ENCODE measurements at regions not wholly inside any gene's neighbourhood (a gene's known extent, or its start where the extent isn't known, plus 50 kb on each side); places are given as distances from the start of the nearest gene placed in this dataset.

- Histone ChIP-seq H3K27ac (ENCODE audit: low read length, poor library complexity, severe bottlenecking) (no peak overlapping the region), H3K14ac (ENCODE audit: low read length in 2 of 2) (no peak overlapping the region), H2BK5ac (ENCODE audit: low read depth, low read length, poor library complexity, severe bottlenecking) (no peak overlapping the region), H3K4ac (ENCODE audit: low read depth in 1 of 2, low read length in 2 of 2) (no peak overlapping the region), H2AK5ac (ENCODE audit: low read length, severe bottlenecking) (no peak overlapping the region), H2BK120ac (ENCODE audit: low read depth, low read length) (no peak overlapping the region), H2AFZ (ENCODE audit: low read depth, low read length) (no peak overlapping the region), H2BK15ac (ENCODE audit: low read depth, poor library complexity, severe bottlenecking) (no peak overlapping the region), H3K36me3 (ENCODE audit: control insufficient read depth in 1 of 2, insufficient read depth in 2 of 2, low read depth in 1 of 2, low read length in 2 of 2) (no peaks in the 10 kb centered on the region), H4K8ac (ENCODE audit: low read length) (no peak overlapping the region), H3K18ac (ENCODE audit: low read depth in 1 of 2, low read length in 2 of 2) (no peak overlapping the region), H3K4me3 (ENCODE audit: insufficient read depth in 1 of 2, low read depth in 1 of 2, low read length in 2 of 2) (no peak overlapping the region), H3K4me1 (ENCODE audit: control insufficient read depth, insufficient read depth, low read depth, low read length) (no peaks in the 10 kb centered on the region), H3K9ac (ENCODE audit: low read length) (no peak overlapping the region), H3K23ac (ENCODE audit: low read length in 2 of 2) (no peak overlapping the region), H3K79me1 (replicated peaks; ENCODE audit: low read length, poor library complexity, severe bottlenecking) (no peaks in the 10 kb centered on the region), H3K27me3 (ENCODE audit: control insufficient read depth in 1 of 2, insufficient read depth in 1 of 2, low read length in 2 of 2) (no peaks in the 10 kb centered on the region), H3K9me3 (ENCODE audit: control insufficient read depth, low read length) (no peaks in the 10 kb centered on the region), H3K4me2 (ENCODE audit: low read length, poor library complexity, severe bottlenecking) (no peak overlapping the region), H2BK12ac (ENCODE audit: low read length in 2 of 2) (no peak overlapping the region), H4K91ac (ENCODE audit: low read length) (no peak overlapping the region)
- WGBS: 82% methylated on average over 3 of the region's 3 CpGs
- DNase-seq: no peak
Observed at GRCh38 chr7:94274828-94275227, 119.9 kb upstream of the COL1A2 start.

GRCh38 chr7:94276027-94276426, 118.7 kb upstream of the COL1A2 start:
- Histone ChIP-seq H2BK120ac (ENCODE audit: low read depth, low read length) (no peak overlapping the region), H3K14ac (ENCODE audit: low read length in 2 of 2) (no peak overlapping the region), H3K4me3 (ENCODE audit: insufficient read depth in 1 of 2, low read depth in 1 of 2, low read length in 2 of 2) (no peak overlapping the region), H4K91ac (ENCODE audit: low read length) (no peak overlapping the region), H2AFZ (ENCODE audit: low read depth, low read length) (no peak overlapping the region), H3K4me2 (ENCODE audit: low read length, poor library complexity, severe bottlenecking) (no peak overlapping the region), H3K27ac (ENCODE audit: low read length, poor library complexity, severe bottlenecking) (no peak overlapping the region), H3K36me3 (ENCODE audit: control insufficient read depth in 1 of 2, insufficient read depth in 2 of 2, low read depth in 1 of 2, low read length in 2 of 2) (no peaks in the 10 kb centered on the region), H3K79me1 (replicated peaks; ENCODE audit: low read length, poor library complexity, severe bottlenecking) (no peaks in the 10 kb centered on the region), H3K27me3 (ENCODE audit: control insufficient read depth in 1 of 2, insufficient read depth in 1 of 2, low read length in 2 of 2) (no peaks in the 10 kb centered on the region), H3K4ac (ENCODE audit: low read depth in 1 of 2, low read length in 2 of 2) (no peak overlapping the region), H2BK5ac (ENCODE audit: low read depth, low read length, poor library complexity, severe bottlenecking) (no peak overlapping the region), H4K8ac (ENCODE audit: low read length) (no peak overlapping the region), H2BK15ac (ENCODE audit: low read depth, poor library complexity, severe bottlenecking) (no peak overlapping the region), H3K18ac (ENCODE audit: low read depth in 1 of 2, low read length in 2 of 2) (no peak overlapping the region), H2AK5ac (ENCODE audit: low read length, severe bottlenecking) (no peak overlapping the region), H3K4me1 (ENCODE audit: control insufficient read depth, insufficient read depth, low read depth, low read length) (no peaks in the 10 kb centered on the region), H2BK12ac (ENCODE audit: low read length in 2 of 2) (no peak overlapping the region), H3K9me3 (ENCODE audit: control insufficient read depth, low read length) (no peaks in the 10 kb centered on the region), H3K9ac (ENCODE audit: low read length) (no peak overlapping the region), H3K23ac (ENCODE audit: low read length in 2 of 2) (no peak overlapping the region)
- DNase-seq: peak; percentile 35
- 62% methylated on average over 4 of the region's 4 CpGs for WGBS

DNA sequence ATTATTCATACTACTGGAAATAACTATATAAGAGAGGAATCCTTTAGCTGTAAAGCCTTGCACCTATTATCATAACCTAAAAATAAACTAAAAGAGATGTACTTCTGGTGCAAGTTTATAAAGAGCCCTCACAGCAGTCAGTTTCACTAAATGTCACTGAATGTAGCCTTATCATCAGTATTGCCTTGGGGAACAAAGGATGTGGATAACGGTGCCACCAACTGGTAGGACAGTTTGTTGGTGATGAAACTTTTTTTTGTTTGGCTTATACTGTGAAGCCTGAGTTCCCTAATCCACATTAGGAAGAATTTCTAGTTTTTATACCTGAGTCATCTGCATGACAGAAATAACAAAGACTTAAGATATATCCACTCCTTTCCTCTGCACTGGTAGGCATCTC, 117.9 kb upstream of the COL1A2 start:
- Histone ChIP-seq H4K8ac (ENCODE audit: low read length) (no peak overlapping the region), H2BK5ac (ENCODE audit: low read depth, low read length, poor library complexity, severe bottlenecking) (no peak overlapping the region), H2BK15ac (ENCODE audit: low read depth, poor library complexity, severe bottlenecking) (no peak overlapping the region), H3K27me3 (ENCODE audit: control insufficient read depth in 1 of 2, insufficient read depth in 1 of 2, low read length in 2 of 2) (no peaks in the 10 kb centered on the region), H3K18ac (ENCODE audit: low read depth in 1 of 2, low read length in 2 of 2) (no peak overlapping the region), H3K14ac (ENCODE audit: low read length in 2 of 2) (no peak overlapping the region), H2AFZ (ENCODE audit: low read depth, low read length) (no peak overlapping the region), H3K4me1 (ENCODE audit: control insufficient read depth, insufficient read depth, low read depth, low read length) (no peaks in the 10 kb centered on the region), H3K23ac (ENCODE audit: low read length in 2 of 2) (no peak overlapping the region), H2BK12ac (ENCODE audit: low read length in 2 of 2) (no peak overlapping the region), H4K91ac (ENCODE audit: low read length) (no peak overlapping the region), H2AK5ac (ENCODE audit: low read length, severe bottlenecking) (no peak overlapping the region), H3K9ac (ENCODE audit: low read length) (no peak overlapping the region), H2BK120ac (ENCODE audit: low read depth, low read length) (no peak overlapping the region), H3K36me3 (ENCODE audit: control insufficient read depth in 1 of 2, insufficient read depth in 2 of 2, low read depth in 1 of 2, low read length in 2 of 2) (no peaks in the 10 kb centered on the region), H3K4ac (ENCODE audit: low read depth in 1 of 2, low read length in 2 of 2) (no peak overlapping the region), H3K4me2 (ENCODE audit: low read length, poor library complexity, severe bottlenecking) (no peak overlapping the region), H3K4me3 (ENCODE audit: insufficient read depth in 1 of 2, low read depth in 1 of 2, low read length in 2 of 2) (no peak overlapping the region), H3K27ac (ENCODE audit: low read length, poor library complexity, severe bottlenecking) (no peak overlapping the region), H3K79me1 (replicated peaks; ENCODE audit: low read length, poor library complexity, severe bottlenecking) (no peaks in the 10 kb centered on the region), H3K9me3 (ENCODE audit: control insufficient read depth, low read length) (no peaks in the 10 kb centered on the region)
- WGBS: 13% methylated on average over 1 of the region's 1 CpG
- peak; percentile 52 for DNase-seq

GRCh38 chr7:94277236-94277635, 117.5 kb upstream of the COL1A2 start:
- no peak overlapping the region for H2BK15ac ChIP-seq (ENCODE audit: low read depth, poor library complexity, severe bottlenecking)
- H3K9ac ChIP-seq (ENCODE audit: low read length): no peak overlapping the region
- no peak overlapping the region for H2AFZ ChIP-seq (ENCODE audit: low read depth, low read length)
- no peak overlapping the region for H3K4ac ChIP-seq (ENCODE audit: low read depth in 1 of 2, low read length in 2 of 2)
- no peak overlapping the region for H3K18ac ChIP-seq (ENCODE audit: low read depth in 1 of 2, low read length in 2 of 2)
- H3K4me3 ChIP-seq (ENCODE audit: insufficient read depth in 1 of 2, low read depth in 1 of 2, low read length in 2 of 2): no peak overlapping the region
- H3K14ac ChIP-seq (ENCODE audit: low read length in 2 of 2): no peak overlapping the region
- no peak overlapping the region for H3K27ac ChIP-seq (ENCODE audit: low read length, poor library complexity, severe bottlenecking)
- DNase-seq: no peak
- WGBS: 94% methylated on average over 4 of the region's 4 CpGs
- no peak overlapping the region for H2BK5ac ChIP-seq (ENCODE audit: low read depth, low read length, poor library complexity, severe bottlenecking)
- H2BK12ac ChIP-seq (ENCODE audit: low read length in 2 of 2): no peak overlapping the region
- no peak overlapping the region for H4K8ac ChIP-seq (ENCODE audit: low read length)
- no peak overlapping the region for H3K4me2 ChIP-seq (ENCODE audit: low read length, poor library complexity, severe bottlenecking)
- H3K79me1 ChIP-seq (replicated peaks; ENCODE audit: low read length, poor library complexity, severe bottlenecking): no peaks in the 10 kb centered on the region
- H3K9me3 ChIP-seq (ENCODE audit: control insufficient read depth, low read length): no peaks in the 10 kb centered on the region
- H2AK5ac ChIP-seq (ENCODE audit: low read length, severe bottlenecking): no peak overlapping the region
- no peak overlapping the region for H2BK120ac ChIP-seq (ENCODE audit: low read depth, low read length)
- no peak overlapping the region for H4K91ac ChIP-seq (ENCODE audit: low read length)
- H3K27me3 ChIP-seq (ENCODE audit: control insufficient read depth in 1 of 2, insufficient read depth in 1 of 2, low read length in 2 of 2): no peaks in the 10 kb centered on the region
- no peak overlapping the region for H3K23ac ChIP-seq (ENCODE audit: low read length in 2 of 2)
- no peaks in the 10 kb centered on the region for H3K36me3 ChIP-seq (ENCODE audit: control insufficient read depth in 1 of 2, insufficient read depth in 2 of 2, low read depth in 1 of 2, low read length in 2 of 2)
- no peaks in the 10 kb centered on the region for H3K4me1 ChIP-seq (ENCODE audit: control insufficient read depth, insufficient read depth, low read depth, low read length)

Measured in mesenchymal stem cell (in vitro differentiated cells and primary cell).